ENCODE measurements at regions not wholly inside any gene's neighbourhood (a gene's known extent, or its start where the extent isn't known, plus 50 kb on each side); places are given as distances from the start of the nearest gene placed in this dataset.

DNA sequence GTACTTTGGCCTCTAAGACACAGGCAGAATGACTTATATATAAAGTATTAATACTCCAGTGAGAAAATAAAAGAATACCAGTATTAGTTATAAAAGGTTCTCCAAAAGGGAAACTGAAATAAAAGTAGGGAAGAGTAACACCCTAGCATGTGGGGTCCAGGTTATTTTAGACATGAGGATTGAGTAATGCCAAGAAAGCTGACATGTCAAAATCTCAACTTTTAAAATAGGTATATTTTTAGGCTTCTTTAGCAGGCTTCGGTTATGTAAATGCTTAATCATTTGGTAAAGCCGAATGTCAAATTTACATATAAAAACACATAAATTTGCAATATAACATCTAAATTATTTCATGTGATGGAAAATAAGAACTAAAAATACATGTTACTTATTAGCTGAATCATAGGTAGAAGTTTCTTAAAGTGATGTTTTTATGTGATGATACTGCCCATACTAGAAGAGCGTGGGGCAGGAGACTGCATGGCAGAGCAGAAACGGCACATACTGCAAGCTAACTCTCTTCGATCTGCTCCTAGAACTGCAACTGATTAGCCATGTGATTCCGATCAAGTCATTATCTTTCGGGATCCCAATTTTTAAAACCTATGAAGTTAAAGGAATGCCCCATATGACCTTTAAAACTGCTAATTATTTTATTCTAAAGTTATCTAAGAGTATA lies 129.4 kb upstream of the DST start:
- Histone ChIP-seq H3K36me3 (no peaks in the 10 kb centered on the region), H3K4me1 (no peaks in the 10 kb centered on the region), H3K4me3 (no peak overlapping the region), H3K27ac (no peak overlapping the region), H3K27me3 (no peaks in the 10 kb centered on the region), H3K9me3 (no peaks in the 10 kb centered on the region)
- no peak for DNase-seq (ENCODE audit: low spot score in 2 of 2)
- intact Hi-C loops (cut with DNase I; ENCODE audit: low total_unique reads) = no loop called here
- TF ChIP-seq, protein P1, sequence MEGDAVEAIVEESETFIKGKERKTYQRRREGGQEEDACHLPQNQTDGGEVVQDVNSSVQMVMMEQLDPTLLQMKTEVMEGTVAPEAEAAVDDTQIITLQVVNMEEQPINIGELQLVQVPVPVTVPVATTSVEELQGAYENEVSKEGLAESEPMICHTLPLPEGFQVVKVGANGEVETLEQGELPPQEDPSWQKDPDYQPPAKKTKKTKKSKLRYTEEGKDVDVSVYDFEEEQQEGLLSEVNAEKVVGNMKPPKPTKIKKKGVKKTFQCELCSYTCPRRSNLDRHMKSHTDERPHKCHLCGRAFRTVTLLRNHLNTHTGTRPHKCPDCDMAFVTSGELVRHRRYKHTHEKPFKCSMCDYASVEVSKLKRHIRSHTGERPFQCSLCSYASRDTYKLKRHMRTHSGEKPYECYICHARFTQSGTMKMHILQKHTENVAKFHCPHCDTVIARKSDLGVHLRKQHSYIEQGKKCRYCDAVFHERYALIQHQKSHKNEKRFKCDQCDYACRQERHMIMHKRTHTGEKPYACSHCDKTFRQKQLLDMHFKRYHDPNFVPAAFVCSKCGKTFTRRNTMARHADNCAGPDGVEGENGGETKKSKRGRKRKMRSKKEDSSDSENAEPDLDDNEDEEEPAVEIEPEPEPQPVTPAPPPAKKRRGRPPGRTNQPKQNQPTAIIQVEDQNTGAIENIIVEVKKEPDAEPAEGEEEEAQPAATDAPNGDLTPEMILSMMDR (IDR thresholded peaks at IDR 0.05) = no peak
- TF ChIP-seq POLR2A (IDR thresholded peaks at IDR 0.05) (no peak), POLR2AphosphoS5 (IDR thresholded peaks at IDR 0.05) (no peak)

DNA sequence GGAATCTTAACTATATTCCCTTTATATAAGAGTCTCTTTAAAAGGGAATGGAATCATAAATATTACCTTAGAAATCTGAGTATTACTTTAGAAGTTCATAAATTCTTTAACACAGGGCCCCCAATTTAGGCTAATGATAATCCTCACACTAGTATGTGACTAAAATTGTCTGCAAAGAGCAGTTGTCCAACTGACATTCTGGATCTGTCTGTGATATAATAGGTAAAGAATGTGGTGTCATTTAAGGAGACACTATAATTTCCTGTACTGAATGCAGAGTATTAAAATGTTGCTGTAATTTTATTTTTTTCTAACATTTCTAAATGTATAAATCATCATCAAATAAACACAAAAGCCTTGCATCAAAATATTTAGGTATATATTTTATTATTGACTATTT lies 128.5 kb upstream of the DST start:
- Histone ChIP-seq H3K36me3 (no peaks in the 10 kb centered on the region), H3K27ac (no peak overlapping the region), H3K27me3 (no peaks in the 10 kb centered on the region), H3K4me1 (no peaks in the 10 kb centered on the region), H3K9me3 (no peaks in the 10 kb centered on the region), H3K4me3 (no peak overlapping the region)
- no peak for DNase-seq (ENCODE audit: low spot score in 2 of 2)
- TF ChIP-seq POLR2A (IDR thresholded peaks at IDR 0.05) = no peak
- no peak for TF ChIP-seq POLR2AphosphoS5 (IDR thresholded peaks at IDR 0.05)
- TF ChIP-seq, protein P1 (IDR thresholded peaks at IDR 0.05) = no peak
- intact Hi-C loops (cut with DNase I; ENCODE audit: low total_unique reads) = no loop called here

DNA sequence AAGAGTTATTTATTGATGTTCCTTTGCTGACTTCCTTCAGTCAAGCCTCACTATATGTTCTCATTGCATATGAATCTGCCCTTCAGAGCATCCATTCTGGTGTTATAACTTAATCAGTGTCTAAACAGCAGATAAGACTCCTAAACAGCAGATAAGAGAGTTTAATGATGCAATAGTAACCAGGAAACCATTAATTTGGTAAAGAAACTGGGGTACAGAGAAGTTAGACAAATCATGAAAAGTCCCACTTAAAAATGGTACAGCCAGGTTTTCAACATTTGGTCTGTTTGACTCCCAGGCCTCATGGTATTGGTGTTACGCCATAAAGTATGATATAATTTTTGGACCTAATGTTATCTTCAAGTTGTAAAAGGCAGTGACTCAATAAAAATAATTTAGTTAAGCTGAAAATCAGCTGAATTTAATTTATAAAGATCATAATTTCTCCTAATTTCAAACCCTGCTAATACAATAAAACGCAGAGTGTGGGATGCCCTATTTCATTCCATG lies 127.4 kb upstream of the DST start:
- no peak overlapping the region for H3K27ac ChIP-seq
- TF ChIP-seq POLR2AphosphoS5 (IDR thresholded peaks at IDR 0.05) = no peak
- TF ChIP-seq POLR2A (IDR thresholded peaks at IDR 0.05) = no peak
- TF ChIP-seq, protein P1 (IDR thresholded peaks at IDR 0.05) = no peak
- no peaks in the 10 kb centered on the region for H3K27me3 ChIP-seq
- H3K4me3 ChIP-seq = no peak overlapping the region
- no peaks in the 10 kb centered on the region for H3K36me3 ChIP-seq
- intact Hi-C loops (cut with DNase I; ENCODE audit: low total_unique reads) = no loop called here
- no peaks in the 10 kb centered on the region for H3K4me1 ChIP-seq
- no peaks in the 10 kb centered on the region for H3K9me3 ChIP-seq
- DNase-seq (ENCODE audit: low spot score in 2 of 2) = no peak

DNA sequence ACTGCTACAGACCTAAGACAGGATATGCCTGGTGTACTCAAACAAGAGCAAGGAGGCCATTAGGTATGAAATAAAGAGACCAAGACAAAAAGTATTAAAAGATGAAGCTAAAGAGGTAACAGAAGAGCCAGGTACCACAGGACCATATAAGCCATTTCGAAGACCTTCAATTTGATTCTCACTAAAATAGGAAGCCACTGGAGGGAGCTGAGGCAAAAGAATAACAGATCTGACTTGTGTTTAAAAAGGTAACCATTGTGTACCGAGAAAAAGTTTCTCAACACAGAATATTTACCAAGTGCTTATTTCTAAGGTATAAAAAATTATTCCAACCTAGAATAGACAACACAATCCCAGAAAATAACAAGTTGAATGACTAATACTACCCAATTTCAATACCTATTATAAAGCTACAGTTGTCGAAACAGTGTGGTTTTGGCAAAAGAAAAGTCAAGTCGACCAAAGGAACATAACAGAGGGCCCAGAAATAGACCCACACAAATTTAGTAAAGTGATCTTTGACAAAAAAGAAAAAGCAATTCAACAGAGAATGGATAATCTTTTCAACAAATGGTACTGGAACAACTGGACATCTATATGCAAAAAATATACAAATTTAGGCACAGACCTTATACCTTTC lies 125.3 kb upstream of the DST start:
- H3K27ac ChIP-seq = no peak overlapping the region
- no peak for DNase-seq (ENCODE audit: low spot score in 2 of 2)
- intact Hi-C loops (cut with DNase I; ENCODE audit: low total_unique reads) = loop anchor here (10.0 kb wide), 1 partner anchor 783 kb away; no protein-coding TSS in a partner anchor
- H3K27me3 ChIP-seq = no peaks in the 10 kb centered on the region
- H3K36me3 ChIP-seq = no peaks in the 10 kb centered on the region
- no peak overlapping the region for H3K4me3 ChIP-seq
- H3K9me3 ChIP-seq = no peaks in the 10 kb centered on the region
- no peaks in the 10 kb centered on the region for H3K4me1 ChIP-seq
- TF ChIP-seq POLR2A (IDR thresholded peaks at IDR 0.05) = no peak
- TF ChIP-seq, protein P1 (IDR thresholded peaks at IDR 0.05) = no peak
- TF ChIP-seq POLR2AphosphoS5 (IDR thresholded peaks at IDR 0.05) = no peak

DNA sequence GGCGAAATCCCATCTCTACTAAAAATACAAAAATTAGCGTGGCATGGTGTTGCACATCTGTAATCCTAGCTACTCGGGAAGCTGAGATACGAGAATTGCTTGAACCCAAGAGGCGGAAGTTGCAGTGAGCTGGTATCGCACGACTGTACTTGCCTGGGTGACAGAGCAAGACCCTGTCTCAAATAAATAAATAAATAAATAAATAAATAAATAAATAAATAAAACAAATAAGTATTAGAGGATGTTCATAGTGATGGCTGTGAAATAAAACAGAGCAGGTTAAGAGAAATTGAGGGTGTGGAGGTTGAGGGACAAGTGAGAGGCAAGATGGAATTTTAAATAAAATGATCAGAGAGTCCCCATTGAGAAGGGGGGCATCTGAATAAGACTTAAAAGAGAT lies 124.7 kb upstream of the DST start:
- no peak overlapping the region for H3K27ac ChIP-seq

More for the DNA sequence above, 124.7 kb upstream of the DST start:
- intact Hi-C loops (cut with DNase I; ENCODE audit: low total_unique reads) = loop anchor here (10.0 kb wide), 1 partner anchor 783 kb away; no protein-coding TSS in a partner anchor
- Histone ChIP-seq H3K27me3 (no peaks in the 10 kb centered on the region), H3K9me3 (no peaks in the 10 kb centered on the region), H3K4me3 (no peak overlapping the region), H3K36me3 (no peaks in the 10 kb centered on the region), H3K4me1 (no peaks in the 10 kb centered on the region)
- no peak for DNase-seq (ENCODE audit: low spot score in 2 of 2)
- TF ChIP-seq POLR2A (IDR thresholded peaks at IDR 0.05) (no peak), POLR2AphosphoS5 (IDR thresholded peaks at IDR 0.05) (no peak)
- TF ChIP-seq, protein P1 (IDR thresholded peaks at IDR 0.05) = no peak
